Stomach smooth muscle (tissue), 2 donors: ENCODE measurements at regions not wholly inside any gene's neighbourhood (a gene's known extent, or its start where the extent isn't known, plus 50 kb on each side); places are given as distances from the start of the nearest gene placed in this dataset.

Experiments
- H3K27ac ChIP-seq: one replicate; pipeline ENCODE4 v1.7.0; 2013; ENCODE audit warnings: mild to moderate bottlenecking, low read length, inconsistent platforms
- H3K27me3 ChIP-seq, 2 donors: one replicate each; pipeline ENCODE4 v1.7.0; 2013; ENCODE audit warnings: low read length in 2 of 2; ENCODE audit not compliant: insufficient read depth in 2 of 2, control insufficient read depth in 1 of 2
- H3K36me3 ChIP-seq, 2 donors: one replicate each; pipeline ENCODE4 v1.7.0; 2013; ENCODE audit warnings: low read length in 2 of 2; ENCODE audit not compliant: control insufficient read depth in 2 of 2, insufficient read depth in 2 of 2
- H3K4me1 ChIP-seq: one replicate; pipeline ENCODE4 v1.7.0; 2013; ENCODE audit warnings: low read length; ENCODE audit not compliant: control insufficient read depth, insufficient read depth
- H3K4me3 ChIP-seq, 2 donors: one replicate each; pipeline ENCODE4 v1.7.0; 2013; ENCODE audit warnings: low read length in 2 of 2
- H3K9ac ChIP-seq, 2 donors: one replicate each; pipeline ENCODE4 v1.7.0; 2013; ENCODE audit warnings: low read length in 2 of 2, mild to moderate bottlenecking in 1 of 2
- H3K9me3 ChIP-seq, 2 donors: one replicate each; pipeline ENCODE4 v1.7.0; 2013; ENCODE audit warnings: low read length in 2 of 2; ENCODE audit not compliant: control insufficient read depth in 2 of 2
- donor health status: healthy.
- donor health status: Pancreatic carcinoma.

DNA sequence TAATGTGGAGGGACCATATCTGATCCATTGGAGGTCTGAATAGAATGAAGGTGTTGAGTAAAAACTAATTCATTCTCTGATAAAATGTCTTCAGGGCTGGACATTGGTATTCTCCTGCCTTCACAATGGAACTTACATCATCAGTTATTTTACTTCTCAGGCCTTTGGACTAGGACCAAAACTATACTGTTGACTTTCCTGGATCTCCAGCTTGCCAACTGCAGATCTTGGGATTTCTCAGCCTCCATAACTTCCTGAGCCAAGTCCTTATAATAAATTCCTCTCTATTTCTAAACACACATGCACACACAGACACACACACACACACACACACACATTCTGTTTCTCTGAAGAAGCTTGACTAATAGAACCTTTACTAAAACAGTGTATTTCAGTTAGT lies 1858.6 kb upstream of the ADGRL3 start:
- H3K9me3 ChIP-seq = no peaks in the 10 kb centered on the region
- H3K36me3 ChIP-seq = no peaks in the 10 kb centered on the region

DNA sequence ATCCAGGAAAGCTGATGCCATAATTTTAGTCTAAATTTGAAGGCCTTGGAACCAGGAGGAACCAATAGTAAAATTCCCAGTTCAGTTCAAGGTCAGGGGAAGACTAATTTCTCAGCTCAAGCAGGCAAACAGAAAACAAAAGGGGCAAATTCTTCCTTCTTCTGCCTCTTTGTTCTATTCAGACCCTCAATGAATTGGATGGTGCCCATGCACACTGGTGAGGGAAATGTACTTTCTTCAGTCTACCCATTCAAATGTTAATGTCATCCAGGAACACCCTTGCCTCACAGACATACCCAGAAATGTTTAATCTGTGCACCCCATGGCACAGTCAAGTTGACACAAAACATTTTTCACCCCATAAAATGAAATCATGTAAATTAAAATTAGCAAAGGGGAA lies 1851.2 kb upstream of the ADGRL3 start:
- no peaks in the 10 kb centered on the region for H3K36me3 ChIP-seq
- H3K4me3 ChIP-seq = no peak overlapping the region
- no peaks in the 10 kb centered on the region for H3K27me3 ChIP-seq
- H3K9me3 ChIP-seq = no peaks in the 10 kb centered on the region
- no peak overlapping the region for H3K9ac ChIP-seq
- no peaks in the 10 kb centered on the region for H3K4me1 ChIP-seq
- H3K27ac ChIP-seq = no peak overlapping the region

More for the DNA sequence above, 1858.6 kb upstream of the ADGRL3 start:
- Histone ChIP-seq H3K4me3 (no peak overlapping the region), H3K27ac (no peak overlapping the region), H3K27me3 (no peaks in the 10 kb centered on the region), H3K4me1 (no peaks in the 10 kb centered on the region), H3K9ac (no peak overlapping the region)

DNA sequence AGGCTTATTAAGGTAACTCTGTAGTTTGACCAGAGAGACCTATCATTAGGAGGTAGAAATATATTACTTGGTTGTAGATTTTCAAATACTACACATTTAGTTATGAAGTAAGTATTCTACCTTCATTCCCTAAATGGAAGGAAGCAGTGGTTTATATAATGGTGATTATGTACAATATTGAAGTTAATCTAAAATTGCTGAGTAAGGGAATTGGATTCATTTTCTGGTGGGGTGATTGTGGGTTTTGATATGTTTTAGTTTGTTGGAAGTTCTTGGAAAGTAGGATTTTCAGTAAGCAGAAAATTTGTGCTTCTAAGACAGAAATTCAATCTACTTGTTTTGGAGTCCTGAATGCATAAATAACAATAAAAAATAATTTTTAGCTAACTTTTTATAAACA lies 1830.9 kb upstream of the ADGRL3 start:
- no peak overlapping the region for H3K9ac ChIP-seq

DNA sequence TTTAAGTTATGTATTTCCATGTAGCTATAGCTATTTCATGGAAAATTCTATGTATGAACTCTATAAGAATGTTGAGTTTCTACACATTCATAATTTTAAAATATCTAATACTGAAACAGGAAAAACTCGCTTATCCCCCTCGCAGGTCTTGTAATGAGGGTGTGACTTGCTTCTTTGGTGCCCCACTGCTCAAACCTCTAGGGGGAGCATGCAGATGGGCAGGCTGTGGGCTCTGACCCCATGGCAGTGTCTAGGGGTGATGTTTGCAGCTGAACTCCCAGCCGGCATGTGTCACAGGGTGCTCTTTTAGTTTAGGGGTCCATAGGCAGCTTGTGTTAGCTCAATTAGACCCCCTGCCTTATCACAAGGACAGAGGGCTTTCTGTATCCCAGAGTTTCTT lies 1825.7 kb upstream of the ADGRL3 start:
- Histone ChIP-seq H3K27ac (no peak overlapping the region), H3K36me3 (no peaks in the 10 kb centered on the region), H3K4me1 (no peaks in the 10 kb centered on the region), H3K9ac (no peak overlapping the region), H3K27me3 (no peaks in the 10 kb centered on the region), H3K4me3 (no peak overlapping the region), H3K9me3 (peaks cover 0 to 3% of the 10 kb centered on the region in 2 donors)

More for the DNA sequence above, 1830.9 kb upstream of the ADGRL3 start:
- H3K4me3 ChIP-seq = no peak overlapping the region
- H3K36me3 ChIP-seq = no peaks in the 10 kb centered on the region
- H3K4me1 ChIP-seq = no peaks in the 10 kb centered on the region
- no peaks in the 10 kb centered on the region for H3K27me3 ChIP-seq
- no peak overlapping the region for H3K27ac ChIP-seq
- H3K9me3 ChIP-seq = no peaks in the 10 kb centered on the region

DNA sequence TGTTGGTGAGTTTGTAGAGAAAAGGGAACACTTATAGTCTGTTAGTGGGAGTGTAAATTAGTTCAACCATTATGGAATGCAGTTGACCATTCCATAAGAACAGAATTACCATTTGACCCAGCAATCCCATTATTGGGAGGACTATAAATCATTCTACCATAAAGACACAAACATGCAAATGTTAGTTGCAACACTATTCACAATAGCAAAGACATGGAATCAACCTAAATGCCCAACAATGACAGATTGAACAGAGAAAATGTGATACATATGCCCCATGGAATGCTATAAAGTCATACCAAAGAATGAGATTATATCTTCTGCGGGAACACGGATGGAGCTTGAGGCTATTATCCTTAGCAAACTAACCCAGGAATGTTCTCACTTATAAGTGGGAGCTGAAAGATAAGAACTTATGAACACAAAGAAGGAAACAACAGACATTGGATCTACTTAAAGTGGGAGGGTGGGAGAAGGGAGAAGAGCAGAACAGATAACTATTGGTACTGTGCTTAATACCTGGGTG lies 1819.2 kb upstream of the ADGRL3 start:
- Histone ChIP-seq H3K27ac (no peak overlapping the region), H3K27me3 (no peaks in the 10 kb centered on the region), H3K4me1 (no peaks in the 10 kb centered on the region), H3K9ac (no peak overlapping the region), H3K9me3 (peaks cover 0 to 3% of the 10 kb centered on the region in 2 donors), H3K4me3 (no peak overlapping the region), H3K36me3 (no peaks in the 10 kb centered on the region)

DNA sequence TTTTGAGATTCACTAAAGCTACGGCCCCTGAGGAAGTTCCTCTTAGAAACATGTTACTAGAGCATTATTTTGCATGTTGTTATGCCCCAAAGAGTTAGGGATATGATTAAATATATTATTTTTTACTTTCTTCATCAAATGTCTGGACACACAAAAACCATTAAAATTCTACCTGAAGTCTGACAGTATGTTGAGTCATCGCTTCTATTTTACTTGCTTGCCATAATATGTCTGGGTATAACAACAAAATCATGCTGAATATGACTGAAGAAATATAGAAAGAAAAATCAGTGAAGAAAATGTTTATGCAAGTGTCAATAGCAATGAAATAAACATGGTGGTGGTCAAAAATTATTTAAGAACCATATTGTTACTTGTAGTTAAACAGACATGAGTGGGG lies 1818.5 kb upstream of the ADGRL3 start:
- H3K27me3 ChIP-seq = no peaks in the 10 kb centered on the region
- no peak overlapping the region for H3K27ac ChIP-seq
- H3K4me1 ChIP-seq = no peaks in the 10 kb centered on the region
- no peak overlapping the region for H3K9ac ChIP-seq
- H3K9me3 ChIP-seq = peaks cover 0 to 3% of the 10 kb centered on the region in 2 donors
- H3K36me3 ChIP-seq = no peaks in the 10 kb centered on the region
- H3K4me3 ChIP-seq = no peak overlapping the region

DNA sequence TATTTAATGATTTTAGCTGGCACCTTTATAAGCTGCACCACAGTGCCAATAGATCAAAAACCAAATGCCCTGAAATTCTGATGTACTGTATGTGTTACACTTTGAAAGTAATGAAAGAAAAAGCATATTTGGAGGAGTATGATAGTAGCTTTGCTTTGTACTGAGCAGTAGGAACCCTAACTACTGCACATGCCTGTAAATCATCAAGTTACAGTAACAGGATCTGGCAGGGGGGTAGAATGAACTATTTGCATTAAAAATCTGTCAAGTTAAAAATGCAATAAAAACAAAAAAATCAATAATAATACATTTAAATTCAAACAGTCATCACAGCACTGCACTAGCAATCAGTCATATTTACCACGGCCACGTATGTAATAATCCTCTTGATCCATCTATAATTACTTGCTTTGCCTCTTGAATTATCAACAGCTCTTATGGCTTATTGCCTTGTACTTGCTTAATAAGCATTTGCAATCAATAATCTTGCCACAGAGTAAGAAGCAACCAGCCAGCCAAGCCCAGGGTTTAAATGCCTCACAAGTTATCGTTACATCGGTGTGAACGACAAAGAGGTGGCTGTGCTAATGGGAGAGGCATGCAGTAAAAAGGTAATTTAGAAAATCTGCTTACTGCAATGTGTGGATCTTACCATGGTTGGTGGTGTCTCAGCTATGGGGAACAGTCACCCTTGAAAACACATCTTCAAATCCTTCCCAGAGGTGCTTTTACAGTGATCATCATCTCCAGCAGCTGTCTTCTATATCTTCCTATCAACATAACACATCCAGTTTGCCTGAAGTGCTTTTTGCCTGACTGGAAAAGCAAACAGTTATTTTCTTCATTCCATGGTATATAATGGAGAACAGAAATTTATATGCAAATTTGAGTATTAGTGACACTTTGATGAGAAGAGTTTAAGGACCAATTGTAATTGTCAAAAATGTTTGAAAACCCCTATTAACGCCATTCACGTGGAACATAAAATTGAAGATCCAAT lies 1812.1 kb upstream of the ADGRL3 start:
- H3K27ac ChIP-seq = no peak overlapping the region
- no peaks in the 10 kb centered on the region for H3K9me3 ChIP-seq
- H3K4me3 ChIP-seq = no peak overlapping the region
- no peaks in the 10 kb centered on the region for H3K27me3 ChIP-seq
- no peaks in the 10 kb centered on the region for H3K36me3 ChIP-seq
- H3K4me1 ChIP-seq = no peaks in the 10 kb centered on the region
- no peak overlapping the region for H3K9ac ChIP-seq

DNA sequence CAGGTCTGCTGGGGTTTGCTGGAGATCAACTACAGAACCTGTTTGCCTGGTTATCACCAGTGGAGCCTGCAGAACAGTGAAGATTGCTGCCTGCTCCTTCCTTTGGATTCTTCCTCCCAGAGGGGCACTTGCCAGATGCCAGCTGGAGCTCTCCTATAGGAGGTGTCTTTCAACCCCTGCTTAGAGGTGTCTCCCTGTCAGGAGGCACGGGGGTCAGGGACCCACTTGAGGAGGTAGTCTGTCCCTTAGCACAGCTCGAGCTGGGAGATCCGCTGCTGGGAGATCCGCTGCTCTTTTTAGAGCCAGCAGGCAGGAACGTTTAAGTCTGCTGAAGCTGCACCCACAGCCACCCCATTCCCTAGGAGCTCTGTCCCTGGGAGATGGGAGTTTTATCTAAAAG lies 1806.3 kb upstream of the ADGRL3 start:
- H3K4me1 ChIP-seq = no peaks in the 10 kb centered on the region
- no peaks in the 10 kb centered on the region for H3K9me3 ChIP-seq
- H3K36me3 ChIP-seq = no peaks in the 10 kb centered on the region
- H3K27me3 ChIP-seq = no peaks in the 10 kb centered on the region
- no peak overlapping the region for H3K27ac ChIP-seq
- no peak overlapping the region for H3K9ac ChIP-seq
- H3K4me3 ChIP-seq = no peak overlapping the region

DNA sequence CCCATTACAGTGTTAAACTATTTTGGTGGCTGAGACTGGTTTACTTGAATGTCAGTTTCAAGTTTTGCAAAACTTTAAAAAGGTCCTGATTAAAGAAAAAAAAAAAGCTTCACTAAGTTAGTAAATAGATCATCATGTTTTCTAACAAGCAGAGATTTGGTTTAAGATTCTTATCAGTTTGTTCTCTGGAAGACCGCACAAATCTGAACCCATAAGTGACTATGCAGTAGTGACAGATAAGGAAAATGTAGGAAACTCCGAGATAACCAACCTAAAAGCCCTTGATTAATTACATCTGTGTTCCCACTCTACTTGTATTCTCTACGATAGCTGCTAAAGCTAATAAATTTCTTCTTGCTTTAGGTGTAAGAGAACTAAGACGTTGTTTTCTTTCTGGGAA lies 1799.8 kb upstream of the ADGRL3 start:
- no peaks in the 10 kb centered on the region for H3K4me1 ChIP-seq
- no peak overlapping the region for H3K9ac ChIP-seq
- no peaks in the 10 kb centered on the region for H3K36me3 ChIP-seq
- H3K27ac ChIP-seq = no peak overlapping the region
- no peaks in the 10 kb centered on the region for H3K9me3 ChIP-seq
- H3K27me3 ChIP-seq = no peaks in the 10 kb centered on the region
- H3K4me3 ChIP-seq = no peak overlapping the region

DNA sequence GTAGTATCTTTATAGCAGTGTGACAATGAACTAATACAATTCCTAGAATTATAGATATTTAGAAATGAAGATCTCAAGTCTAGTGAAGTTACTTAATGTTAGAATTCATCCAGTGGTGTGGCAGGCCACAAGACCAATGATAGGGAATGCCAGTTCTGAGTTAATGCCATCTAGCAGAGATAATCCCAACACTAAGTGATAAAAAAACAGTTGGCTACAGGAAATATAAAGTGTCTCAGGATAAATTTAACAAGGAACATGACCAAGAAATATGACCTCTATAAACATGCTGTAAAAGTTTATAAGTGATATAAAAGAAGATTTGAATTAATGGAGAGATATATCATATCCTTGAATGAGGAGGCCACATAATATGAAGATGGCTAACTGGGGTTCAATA lies 1790.5 kb upstream of the ADGRL3 start:
- H3K27ac ChIP-seq = no peak overlapping the region
- H3K4me3 ChIP-seq = no peak overlapping the region
- no peaks in the 10 kb centered on the region for H3K27me3 ChIP-seq
- no peaks in the 10 kb centered on the region for H3K9me3 ChIP-seq
- H3K36me3 ChIP-seq = no peaks in the 10 kb centered on the region
- no peak overlapping the region for H3K9ac ChIP-seq
- no peaks in the 10 kb centered on the region for H3K4me1 ChIP-seq

DNA sequence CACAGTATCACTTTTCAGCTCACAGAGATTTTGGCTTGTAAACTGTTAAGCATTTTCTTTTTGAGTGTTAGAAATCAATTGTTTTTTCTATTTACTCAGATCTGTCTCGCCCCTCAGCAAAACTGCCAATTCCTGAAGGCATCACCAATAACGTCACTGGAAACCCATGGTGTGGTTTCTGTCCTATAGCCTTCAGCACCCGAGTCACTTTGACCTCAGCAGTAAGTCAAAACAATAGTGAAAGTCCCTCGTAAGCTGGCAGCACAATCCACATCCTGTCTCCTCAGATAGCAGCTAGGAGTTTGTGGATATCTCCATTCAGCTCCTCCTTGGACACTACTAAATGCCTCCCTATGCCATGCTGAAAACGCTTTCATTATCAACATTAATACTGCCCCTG lies 1787.4 kb upstream of the ADGRL3 start:
- H3K27ac ChIP-seq = no peak overlapping the region
- H3K27me3 ChIP-seq = no peaks in the 10 kb centered on the region
- H3K9me3 ChIP-seq = no peaks in the 10 kb centered on the region
- H3K9ac ChIP-seq = no peak overlapping the region
- no peaks in the 10 kb centered on the region for H3K4me1 ChIP-seq
- no peaks in the 10 kb centered on the region for H3K36me3 ChIP-seq
- H3K4me3 ChIP-seq = no peak overlapping the region
